GM23248 (cell line): ENCODE measurements at regions not wholly inside any gene's neighbourhood (a gene's known extent, or its start where the extent isn't known, plus 50 kb on each side); places are given as distances from the start of the nearest gene placed in this dataset.

Source experiments
- EZH2 ChIP-seq: fragments of 200-600 bp; sonication (generic); IDR thresholded peaks from 2 replicates; pipeline ENCODE4 v1.6.1; 2018; ENCODE audit warnings: antibody characterized with exemption, mild to moderate bottlenecking; ENCODE audit not compliant: insufficient read depth, poor library complexity, severe bottlenecking
- EZH2phosphoT487 ChIP-seq: fragments of 200-600 bp; sonication (generic); IDR thresholded peaks from 2 replicates; pipeline ENCODE4 v1.6.1; 2018; ENCODE audit warnings: antibody characterized with exemption, moderate library complexity, mild to moderate bottlenecking, low read depth; ENCODE audit not compliant: insufficient read depth

DNA sequence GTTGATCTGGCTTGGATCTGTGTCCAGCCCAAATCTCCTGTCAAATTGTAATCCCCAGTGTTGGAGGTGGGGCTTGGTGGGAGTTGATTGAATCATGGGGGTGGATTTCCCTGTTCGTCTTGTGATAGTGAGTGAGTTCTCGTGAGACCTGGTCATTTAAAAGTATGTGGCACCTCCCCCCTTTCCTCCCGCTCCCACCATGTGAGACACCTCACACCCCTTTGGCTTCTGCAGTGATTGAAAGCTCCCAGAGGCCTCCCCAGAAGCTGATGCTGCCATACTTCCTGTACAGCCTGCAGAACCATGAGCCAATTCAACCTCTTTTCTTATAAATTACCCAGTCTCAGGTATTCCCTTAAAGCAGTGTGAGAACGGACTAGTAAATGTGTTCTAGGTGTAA lies 117.3 kb upstream of the PTCH1 start:
- TF ChIP-seq EZH2phosphoT487 = no peak
- TF ChIP-seq EZH2 = no peak
